GM12892 (cell line): ENCODE measurements at regions not wholly inside any gene's neighbourhood (a gene's known extent, or its start where the extent isn't known, plus 50 kb on each side); places are given as distances from the start of the nearest gene placed in this dataset.

Experiments used
- DNase-seq: peaks from one replicate; pipeline ENCODE4 v3.0.0; 2011; ENCODE audit not compliant: insufficient read length
- FAIRE-seq: peaks from 2 replicates; lab custom pipeline; 2011; peaks lifted over from hg19 to GRCh38; lab: Jason Lieb, UNC
- POLR2A ChIP-seq: IDR thresholded peaks from 2 replicates; pipeline ENCODE4 v1.6.1; 2011; ENCODE audit warnings: low read depth, low read length, control low read depth
- POLR2AphosphoS5 ChIP-seq: IDR thresholded peaks from 2 replicates; pipeline ENCODE4 v1.6.1; 2011; ENCODE audit warnings: low read depth, low read length, control low read depth
- TAF1 ChIP-seq: IDR thresholded peaks from 2 replicates; pipeline ENCODE4 v1.6.1; 2011; ENCODE audit warnings: low read depth, mild to moderate bottlenecking, control low read depth, low read length, borderline replicate concordance

- DNase-seq, result no peak
- TF ChIP-seq POLR2AphosphoS5 (no peak), TAF1 (no peak), POLR2A (no peak)
- FAIRE-seq, result no peak
Measured at GRCh38 chr16:82240111-82240510, 70.1 kb upstream of the MPHOSPH6 start.

GRCh38 chr16:82236875-82237274, 66.9 kb upstream of the MPHOSPH6 start:
- DNase-seq (no peak), FAIRE-seq (no peak)
- TF ChIP-seq TAF1 (no peak), POLR2AphosphoS5 (no peak), POLR2A (no peak)

GRCh38 chr16:82236415-82236814, 66.4 kb upstream of the MPHOSPH6 start:
- no peak for FAIRE-seq

GRCh38 chr16:82232806-82233205, 62.8 kb upstream of the MPHOSPH6 start:
- TF ChIP-seq TAF1 (no peak), POLR2A (no peak), POLR2AphosphoS5 (no peak)
- no peak for DNase-seq
- no peak for FAIRE-seq

More at GRCh38 chr16:82236415-82236814, 66.4 kb upstream of the MPHOSPH6 start:
- no peak for TF ChIP-seq POLR2AphosphoS5
- no peak for TF ChIP-seq POLR2A
- no peak for TF ChIP-seq TAF1
- no peak for DNase-seq

GRCh38 chr16:82231008-82231787, 61.2 kb upstream of the MPHOSPH6 start:
- no peak for FAIRE-seq
- TF ChIP-seq POLR2AphosphoS5 (no peak), TAF1 (no peak)
- DNase-seq, result no peak

- DNase-seq, result peak; percentile 13
- TF ChIP-seq POLR2A (no peak), TAF1 (no peak), POLR2AphosphoS5 (no peak)
- no peak for FAIRE-seq
Measured at GRCh38 chr16:82229800-82230619, 60.0 kb upstream of the MPHOSPH6 start.

- TF ChIP-seq TAF1 (no peak), POLR2A (no peak), POLR2AphosphoS5 (no peak)
- no peak for FAIRE-seq
- DNase-seq, result no peak
Measured at GRCh38 chr16:82226327-82226726, 56.3 kb upstream of the MPHOSPH6 start.

GRCh38 chr16:82224821-82225220, 54.8 kb upstream of the MPHOSPH6 start:
- FAIRE-seq, result no peak
- no peak for TF ChIP-seq TAF1
- TF ChIP-seq POLR2AphosphoS5, result no peak
- TF ChIP-seq POLR2A, result no peak
- no peak for DNase-seq

- FAIRE-seq, result peak; percentile 85
- TF ChIP-seq TAF1 (no peak), POLR2AphosphoS5 (no peak), POLR2A (no peak)
Measured at GRCh38 chr16:82220541-82220940, 50.5 kb upstream of the MPHOSPH6 start.

More at GRCh38 chr16:82220541-82220940, 50.5 kb upstream of the MPHOSPH6 start:
- DNase-seq, result no peak
